GM19023 (cell line): ENCODE measurements at regions not wholly inside any gene's neighbourhood (a gene's known extent, or its start where the extent isn't known, plus 50 kb on each side); places are given as distances from the start of the nearest gene placed in this dataset.
"Not testable (repeated sequence)": the region's sequence is repeated elsewhere in the genome, so short reads cannot be mapped to it uniquely, and the experiment has no call there.

ENCODE experiments used
- ATAC-seq: cut with Tn5 transposase; IDR thresholded peaks from one replicate; pipeline ENCODE4 v1.9.1; 2021; ENCODE audit warnings: mild to moderate bottlenecking, moderate library complexity; ENCODE audit not compliant: unreplicated experiment

GRCh38 chr13:40344270-40345148, 321.9 kb downstream of the FOXO1 start:
- ATAC-seq, result peak; percentile 91

- ATAC-seq, result no peak
Measured at GRCh38 chr13:40345149-40345514, 321.3 kb downstream of the FOXO1 start.

- no peak for ATAC-seq
Measured at GRCh38 chr13:40345654-40346372, 320.6 kb downstream of the FOXO1 start.

GRCh38 chr13:40346592-40346991, 319.8 kb downstream of the FOXO1 start:
- ATAC-seq, result no peak

- no peak for ATAC-seq
Measured at GRCh38 chr13:40348096-40348679, 318.3 kb downstream of the FOXO1 start.

GRCh38 chr13:40350283-40350992, 316.0 kb downstream of the FOXO1 start:
- no peak for ATAC-seq

- ATAC-seq, result no peak
Measured at GRCh38 chr13:40351537-40352379, 314.7 kb downstream of the FOXO1 start.

- no peak for ATAC-seq
Measured at GRCh38 chr13:40352380-40352778, 314.1 kb downstream of the FOXO1 start.

- ATAC-seq, result no peak
Measured at GRCh38 chr13:40352802-40353562, 313.5 kb downstream of the FOXO1 start.

GRCh38 chr13:40355126-40355724, 311.2 kb downstream of the FOXO1 start:
- ATAC-seq, result no peak

GRCh38 chr13:40356011-40356410, 310.4 kb downstream of the FOXO1 start:
- ATAC-seq, result no peak

- not testable (repeated sequence) for ATAC-seq
Measured at GRCh38 chr13:40356458-40356857, 310.0 kb downstream of the FOXO1 start.

GRCh38 chr13:40362502-40362901, 303.9 kb downstream of the FOXO1 start:
- no peak for ATAC-seq

GRCh38 chr13:40363653-40364052, 302.8 kb downstream of the FOXO1 start:
- ATAC-seq, result no peak

GRCh38 chr13:40366119-40366518, 300.3 kb downstream of the FOXO1 start:
- ATAC-seq, result no peak

- no peak for ATAC-seq
Measured at GRCh38 chr13:40368127-40368891, 298.1 kb downstream of the FOXO1 start.

GRCh38 chr13:40370661-40371060, 295.8 kb downstream of the FOXO1 start:
- no peak for ATAC-seq

GRCh38 chr13:40371531-40372125, 294.8 kb downstream of the FOXO1 start:
- ATAC-seq, result no peak
